Pons (tissue), 1 donor: ENCODE measurements at regions not wholly inside any gene's neighbourhood (a gene's known extent, or its start where the extent isn't known, plus 50 kb on each side); places are given as distances from the start of the nearest gene placed in this dataset.
A peak's percentile ranks its signal among the peaks of the same experiment; 100 is the strongest.

Source experiments
- DNase-seq: peaks from one replicate; pipeline ENCODE4 v3.0.0-alpha.2; 2016; ENCODE audit warnings: low spot score

GRCh38 chr4:58205446-58206235 lies 1095.5 kb upstream of the IGFBP7 start:
- no peak for DNase-seq

GRCh38 chr4:58192217-58192616 lies 1082.0 kb upstream of the IGFBP7 start:
- no peak for DNase-seq

GRCh38 chr4:58191109-58191508 lies 1080.9 kb upstream of the IGFBP7 start:
- no peak for DNase-seq

- DNase-seq, result no peak
Observed at GRCh38 chr4:58188316-58188715, 1078.1 kb upstream of the IGFBP7 start.

- peak; percentile 12 for DNase-seq
Observed at GRCh38 chr4:58175024-58175423, 1064.8 kb upstream of the IGFBP7 start.

- DNase-seq, result no peak
Observed at GRCh38 chr4:58166490-58166889, 1056.3 kb upstream of the IGFBP7 start.

- no peak for DNase-seq
Observed at GRCh38 chr4:58163156-58163555, 1053.0 kb upstream of the IGFBP7 start.

- no peak for DNase-seq
Observed at GRCh38 chr4:58149404-58150085, 1039.4 kb upstream of the IGFBP7 start.

- DNase-seq, result no peak
Observed at GRCh38 chr4:58144721-58145120, 1034.5 kb upstream of the IGFBP7 start.

GRCh38 chr4:58138786-58139668 lies 1028.8 kb upstream of the IGFBP7 start:
- DNase-seq, result no peak

GRCh38 chr4:58136604-58137003 lies 1026.4 kb upstream of the IGFBP7 start:
- no peak for DNase-seq

GRCh38 chr4:58127680-58128079 lies 1017.5 kb upstream of the IGFBP7 start:
- no peak for DNase-seq

GRCh38 chr4:58119298-58119697 lies 1009.1 kb upstream of the IGFBP7 start:
- no peak for DNase-seq

GRCh38 chr4:58113126-58113525 lies 1002.9 kb upstream of the IGFBP7 start:
- no peak for DNase-seq

- no peak for DNase-seq
Observed at GRCh38 chr4:58111818-58112217, 1001.6 kb upstream of the IGFBP7 start.

- DNase-seq, result no peak
Observed at GRCh38 chr4:58093352-58093751, 983.2 kb upstream of the IGFBP7 start.

- no peak for DNase-seq
Observed at GRCh38 chr4:58090539-58090938, 980.4 kb upstream of the IGFBP7 start.

GRCh38 chr4:58081356-58081755 lies 971.2 kb upstream of the IGFBP7 start:
- DNase-seq, result no peak

- no peak for DNase-seq
Observed at GRCh38 chr4:58075724-58076123, 965.5 kb upstream of the IGFBP7 start.

GRCh38 chr4:58074382-58074781 lies 964.2 kb upstream of the IGFBP7 start:
- no peak for DNase-seq

- no peak for DNase-seq
Observed at GRCh38 chr4:58070726-58071125, 960.5 kb upstream of the IGFBP7 start.

- no peak for DNase-seq
Observed at GRCh38 chr4:58064653-58065052, 954.5 kb upstream of the IGFBP7 start.
